ENCODE measurements at regions not wholly inside any gene's neighbourhood (a gene's known extent, or its start where the extent isn't known, plus 50 kb on each side); places are given as distances from the start of the nearest gene placed in this dataset.

DNA sequence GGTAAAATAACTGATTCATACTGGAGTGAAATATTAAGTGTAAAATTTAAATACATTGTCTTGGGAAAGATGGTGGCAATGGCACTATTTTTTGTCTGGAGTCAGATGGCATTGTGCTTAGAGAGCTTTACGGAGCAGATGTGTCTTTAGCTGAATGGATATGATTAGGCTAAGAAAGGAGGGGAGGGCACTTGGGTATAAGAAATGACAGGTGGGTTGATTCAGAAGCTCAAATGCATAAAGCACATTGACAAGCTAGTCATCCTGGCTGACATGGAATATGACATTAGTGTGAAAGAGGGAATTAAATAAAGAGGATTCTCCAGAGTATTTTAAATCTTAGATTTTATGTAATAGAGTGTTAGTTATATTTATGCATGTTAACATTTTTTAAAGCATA is 570.1 kb upstream of the CBLB start:
- TF ChIP-seq, protein P1, sequence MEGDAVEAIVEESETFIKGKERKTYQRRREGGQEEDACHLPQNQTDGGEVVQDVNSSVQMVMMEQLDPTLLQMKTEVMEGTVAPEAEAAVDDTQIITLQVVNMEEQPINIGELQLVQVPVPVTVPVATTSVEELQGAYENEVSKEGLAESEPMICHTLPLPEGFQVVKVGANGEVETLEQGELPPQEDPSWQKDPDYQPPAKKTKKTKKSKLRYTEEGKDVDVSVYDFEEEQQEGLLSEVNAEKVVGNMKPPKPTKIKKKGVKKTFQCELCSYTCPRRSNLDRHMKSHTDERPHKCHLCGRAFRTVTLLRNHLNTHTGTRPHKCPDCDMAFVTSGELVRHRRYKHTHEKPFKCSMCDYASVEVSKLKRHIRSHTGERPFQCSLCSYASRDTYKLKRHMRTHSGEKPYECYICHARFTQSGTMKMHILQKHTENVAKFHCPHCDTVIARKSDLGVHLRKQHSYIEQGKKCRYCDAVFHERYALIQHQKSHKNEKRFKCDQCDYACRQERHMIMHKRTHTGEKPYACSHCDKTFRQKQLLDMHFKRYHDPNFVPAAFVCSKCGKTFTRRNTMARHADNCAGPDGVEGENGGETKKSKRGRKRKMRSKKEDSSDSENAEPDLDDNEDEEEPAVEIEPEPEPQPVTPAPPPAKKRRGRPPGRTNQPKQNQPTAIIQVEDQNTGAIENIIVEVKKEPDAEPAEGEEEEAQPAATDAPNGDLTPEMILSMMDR (conservative IDR thresholded peaks at IDR 0.05): no peak
- no peak for TF ChIP-seq ZFX (IDR thresholded peaks at IDR 0.05)
